WTC11 (cell line): ENCODE measurements at regions not wholly inside any gene's neighbourhood (a gene's known extent, or its start where the extent isn't known, plus 50 kb on each side); places are given as distances from the start of the nearest gene placed in this dataset.

Experiments used
- FOXK1 ChIP-seq: sonication (generic); formaldehyde crosslinking; IDR thresholded peaks from 2 replicates; pipeline ENCODE4 v1.8.0; 2022; ENCODE audit warnings: mild to moderate bottlenecking, moderate library complexity, missing genetic modification reagents
- TF ChIP-seq, protein P1 (sequence below): fragments of 200-600 bp; IDR thresholded peaks from 2 replicates; pipeline ENCODE4 v1.8.0; 2022; ENCODE audit warnings: antibody characterized with exemption
- TF ChIP-seq, protein P2 (sequence below): sonication (generic); formaldehyde crosslinking; IDR thresholded peaks from 2 replicates; pipeline ENCODE4 v1.8.0; 2022; ENCODE audit warnings: mild to moderate bottlenecking, missing genetic modification reagents

DNA sequence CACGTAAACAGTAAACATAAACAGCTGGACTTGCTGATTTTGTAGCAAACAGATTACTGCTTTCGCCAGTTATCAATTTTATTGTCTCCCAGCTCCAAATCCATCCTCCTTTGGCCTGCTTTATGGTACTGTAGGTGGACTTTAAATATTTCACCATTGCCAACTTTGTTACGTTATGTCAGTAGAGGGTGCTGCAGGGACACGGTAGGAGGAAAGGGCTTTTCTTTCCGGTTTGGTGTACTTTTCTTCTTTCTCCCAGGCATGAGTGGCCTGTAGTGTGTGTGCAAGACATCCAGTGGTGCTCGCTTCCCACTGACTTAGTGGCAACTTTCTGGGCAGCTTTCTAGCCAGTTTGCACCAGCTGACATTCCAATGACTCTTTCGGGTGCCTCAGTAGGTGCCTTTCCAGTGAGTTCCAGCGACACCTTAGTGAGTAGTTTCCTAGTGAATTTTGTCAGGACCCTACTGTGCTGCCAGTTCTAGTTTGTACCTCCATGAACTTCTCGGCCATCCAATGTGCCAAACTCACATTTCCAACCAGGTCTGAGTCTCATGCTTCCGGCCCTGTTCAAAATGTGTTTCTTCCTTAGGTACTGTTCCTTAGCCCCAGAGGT is 267.6 kb upstream of the TENM4 start:
- TF ChIP-seq, protein P1, sequence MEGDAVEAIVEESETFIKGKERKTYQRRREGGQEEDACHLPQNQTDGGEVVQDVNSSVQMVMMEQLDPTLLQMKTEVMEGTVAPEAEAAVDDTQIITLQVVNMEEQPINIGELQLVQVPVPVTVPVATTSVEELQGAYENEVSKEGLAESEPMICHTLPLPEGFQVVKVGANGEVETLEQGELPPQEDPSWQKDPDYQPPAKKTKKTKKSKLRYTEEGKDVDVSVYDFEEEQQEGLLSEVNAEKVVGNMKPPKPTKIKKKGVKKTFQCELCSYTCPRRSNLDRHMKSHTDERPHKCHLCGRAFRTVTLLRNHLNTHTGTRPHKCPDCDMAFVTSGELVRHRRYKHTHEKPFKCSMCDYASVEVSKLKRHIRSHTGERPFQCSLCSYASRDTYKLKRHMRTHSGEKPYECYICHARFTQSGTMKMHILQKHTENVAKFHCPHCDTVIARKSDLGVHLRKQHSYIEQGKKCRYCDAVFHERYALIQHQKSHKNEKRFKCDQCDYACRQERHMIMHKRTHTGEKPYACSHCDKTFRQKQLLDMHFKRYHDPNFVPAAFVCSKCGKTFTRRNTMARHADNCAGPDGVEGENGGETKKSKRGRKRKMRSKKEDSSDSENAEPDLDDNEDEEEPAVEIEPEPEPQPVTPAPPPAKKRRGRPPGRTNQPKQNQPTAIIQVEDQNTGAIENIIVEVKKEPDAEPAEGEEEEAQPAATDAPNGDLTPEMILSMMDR, result 0 out of 2 replicates have a peak, but pooled peaks have one; percentile 26
- no peak for TF ChIP-seq FOXK1
- TF ChIP-seq, protein P2, sequence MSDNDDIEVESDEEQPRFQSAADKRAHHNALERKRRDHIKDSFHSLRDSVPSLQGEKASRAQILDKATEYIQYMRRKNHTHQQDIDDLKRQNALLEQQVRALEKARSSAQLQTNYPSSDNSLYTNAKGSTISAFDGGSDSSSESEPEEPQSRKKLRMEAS (CRISPR knock-in tag), result no peak
